ENCODE measurements at regions not wholly inside any gene's neighbourhood (a gene's known extent, or its start where the extent isn't known, plus 50 kb on each side); places are given as distances from the start of the nearest gene placed in this dataset.

DNA sequence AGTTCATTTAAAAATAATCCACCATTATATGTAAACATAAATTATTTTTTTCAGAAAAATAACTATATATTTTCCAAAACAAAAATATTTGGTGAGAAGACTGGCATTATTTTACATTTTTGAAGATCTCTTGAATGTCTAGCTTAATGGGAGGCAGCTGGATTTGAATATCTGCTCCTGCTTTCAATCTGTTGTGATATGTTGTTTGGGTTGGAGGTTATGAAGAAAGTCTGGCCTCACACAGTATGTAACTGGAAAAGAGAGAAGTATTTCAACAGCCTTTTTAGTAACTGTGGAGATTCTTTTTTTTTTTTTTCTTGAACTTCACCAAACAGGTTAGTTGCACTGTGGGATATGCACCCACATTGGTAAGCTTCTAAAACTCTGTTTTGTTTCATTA, 84.7 kb upstream of the SLIT3 start:
- ChIA-PET CTCF (ENCODE audit: partially characterized antibody) (interaction anchor here (1.1 kb wide), 1 partner anchor 10 kb away, joined by 3 read pairs; no protein-coding TSS in a partner anchor), POLR2A (ENCODE audit: partially characterized antibody) (no interaction called here)
- no peak overlapping the region for H3K23ac ChIP-seq (ENCODE audit: insufficient read length)
- H2AFZ ChIP-seq (ENCODE audit: low read length) = no peak overlapping the region
- no peaks in the 10 kb centered on the region for H3K27me3 ChIP-seq (replicated peaks in 1 of 4; ENCODE audit: control insufficient read depth in 3 of 4, extremely low read depth in 1 of 4, insufficient read depth in 3 of 4, low read length in 3 of 4)
- H4K20me1 ChIP-seq (replicated peaks in 1 of 2; ENCODE audit: control insufficient read depth in 1 of 2, insufficient read depth in 2 of 2, low read length in 2 of 2) = no peaks in the 10 kb centered on the region
- no peak overlapping the region for H3K56ac ChIP-seq (replicated peaks; ENCODE audit: insufficient read length, low read depth, low read length)
- no peaks in the 10 kb centered on the region for H3K36me3 ChIP-seq (ENCODE audit: control insufficient read depth in 2 of 4, insufficient read depth in 4 of 4, low read length in 3 of 4)
- no peak overlapping the region for H3K4ac ChIP-seq (replicated peaks; ENCODE audit: insufficient read length, low read depth, low read length)
- no peak overlapping the region for H4K8ac ChIP-seq (ENCODE audit: extremely low read depth, insufficient read depth, low read length)
- H2AK5ac ChIP-seq (ENCODE audit: low read depth, low read length) = no peak overlapping the region
- no peak overlapping the region for H2BK5ac ChIP-seq (ENCODE audit: low read depth, low read length)
- H2BK15ac ChIP-seq (ENCODE audit: low read length) = no peak overlapping the region
- H2BK12ac ChIP-seq (ENCODE audit: low read depth, low read length) = no peak overlapping the region
- H3K18ac ChIP-seq (ENCODE audit: extremely low read depth, low read length) = no peak overlapping the region
- H4K91ac ChIP-seq (replicated peaks; ENCODE audit: insufficient read length, low read length) = no peak overlapping the region
- H3K23me2 ChIP-seq (ENCODE audit: low read depth, low read length) = no peaks in the 10 kb centered on the region
- no peak overlapping the region for H3K27ac ChIP-seq (ENCODE audit: low read depth, low read length)
- H2BK20ac ChIP-seq (ENCODE audit: low read length) = no peak overlapping the region
- TF ChIP-seq RFX5 (IDR thresholded peaks at IDR 0.05; ENCODE audit: borderline replicate concordance, low read depth, low read length) (no peak), HDAC2 (IDR thresholded peaks at IDR 0.05; ENCODE audit: borderline replicate concordance in 1 of 2, low read depth in 2 of 2, low read length in 2 of 2) (no peak)
- H3K14ac ChIP-seq (ENCODE audit: insufficient read length) = no peak overlapping the region
- H3K79me1 ChIP-seq (ENCODE audit: low read depth, low read length) = no peaks in the 10 kb centered on the region
- no peak overlapping the region for H2BK120ac ChIP-seq (replicated peaks; ENCODE audit: low read depth, low read length)
- H4K5ac ChIP-seq (ENCODE audit: insufficient read length, low read depth, low read length) = no peak overlapping the region
- DNase-seq (ENCODE audit: low read depth in 1 of 2, low spot score in 2 of 2) (no peak), FAIRE-seq (no peak)
- H3K4me2 ChIP-seq (ENCODE audit: insufficient read depth in 1 of 2, low read depth in 2 of 2, low read length in 2 of 2) = no peak overlapping the region
- no peaks in the 10 kb centered on the region for H3K9me3 ChIP-seq (ENCODE audit: insufficient read depth in 2 of 2, low read depth in 1 of 2, low read length in 1 of 2)
- no peak overlapping the region for H3K4me3 ChIP-seq (ENCODE audit: extremely low read depth in 1 of 4, insufficient read depth in 2 of 4, low read depth in 3 of 4, low read length in 4 of 4)
- no peaks in the 10 kb centered on the region for H3K4me1 ChIP-seq (replicated peaks in 1 of 4; ENCODE audit: control insufficient read depth in 3 of 4, insufficient read depth in 4 of 4, low read length in 3 of 4)
- H3K9ac ChIP-seq (replicated peaks in 1 of 4; ENCODE audit: extremely low read depth in 1 of 4, low read depth in 3 of 4, low read length in 3 of 4) = no peak overlapping the region
- H3K79me2 ChIP-seq (ENCODE audit: control insufficient read depth in 1 of 2, insufficient read depth in 2 of 2, low read length in 2 of 2) = no peaks in the 10 kb centered on the region

All from H1 (cell line).